Renal cortex interstitium (tissue), 11 donors: ENCODE measurements at regions not wholly inside any gene's neighbourhood (a gene's known extent, or its start where the extent isn't known, plus 50 kb on each side); places are given as distances from the start of the nearest gene placed in this dataset.

ENCODE experiments used
- DNase-seq, 11 donors: peaks; one replicate each; pipeline ENCODE4 v3.0.0-alpha.2; 2013; ENCODE audit warnings: low read depth in 9 of 11, low spot score in 4 of 11; ENCODE audit errors: extremely low read depth in 1 of 11

- DNase-seq: no peak
These were observed 72.1 kb upstream of the CTDP1 start for GRCh38 chr18:79607361-79607952.

GRCh38 chr18:79608069-79608468 lies 71.5 kb upstream of the CTDP1 start:
- DNase-seq: no peak

- no peak for DNase-seq
These were observed 71.1 kb upstream of the CTDP1 start for GRCh38 chr18:79608535-79608934.

- DNase-seq: no peak
These were observed 70.6 kb upstream of the CTDP1 start for GRCh38 chr18:79608999-79609461.

- no peak for DNase-seq
These were observed 69.7 kb upstream of the CTDP1 start for GRCh38 chr18:79609841-79610281.

- no peak for DNase-seq
These were observed 69.1 kb upstream of the CTDP1 start for GRCh38 chr18:79610461-79611039.

GRCh38 chr18:79611040-79611681 lies 68.4 kb upstream of the CTDP1 start:
- no peak for DNase-seq

GRCh38 chr18:79612291-79613108 lies 67.1 kb upstream of the CTDP1 start:
- no peak for DNase-seq

GRCh38 chr18:79613186-79613931 lies 66.2 kb upstream of the CTDP1 start:
- DNase-seq: no peak

- DNase-seq: no peak
These were observed 65.2 kb upstream of the CTDP1 start for GRCh38 chr18:79614211-79614955.

GRCh38 chr18:79615091-79615490 lies 64.5 kb upstream of the CTDP1 start:
- DNase-seq: no peak

- no peak for DNase-seq
These were observed 64.0 kb upstream of the CTDP1 start for GRCh38 chr18:79615586-79615985.

- DNase-seq: no peak
These were observed 62.7 kb upstream of the CTDP1 start for GRCh38 chr18:79616651-79617510.

GRCh38 chr18:79617511-79618500 lies 61.8 kb upstream of the CTDP1 start:
- DNase-seq: no peak

GRCh38 chr18:79620576-79621165 lies 58.9 kb upstream of the CTDP1 start:
- peak in 2 of 11 donors; percentile 42 to 66 for DNase-seq

- no peak for DNase-seq
These were observed 58.1 kb upstream of the CTDP1 start for GRCh38 chr18:79621501-79621900.
